GM06990 (cell line): ENCODE measurements at regions not wholly inside any gene's neighbourhood (a gene's known extent, or its start where the extent isn't known, plus 50 kb on each side); places are given as distances from the start of the nearest gene placed in this dataset.

Experiments
- DNase-seq: peaks from one replicate; pipeline ENCODE4 v3.0.0-alpha.2; 2011; ENCODE audit not compliant: insufficient read length; ENCODE audit errors: extremely low read depth
- H3K27me3 ChIP-seq: replicated peaks from 2 replicates; pipeline ENCODE4 v1.6.0; 2011; ENCODE audit warnings: low read length; ENCODE audit not compliant: control insufficient read depth, insufficient read depth
- H3K36me3 ChIP-seq: 2 replicates; pipeline ENCODE4 v1.5.1; 2011; ENCODE audit warnings: low read length; ENCODE audit not compliant: control insufficient read depth, insufficient read depth
- H3K4me3 ChIP-seq: replicated peaks from 2 replicates; pipeline ENCODE4 v1.5.1; 2011; ENCODE audit warnings: low read depth, mild to moderate bottlenecking, control low read depth, low read length
- TF ChIP-seq, protein P1 (sequence below): IDR thresholded peaks from 2 replicates; pipeline ENCODE4 v1.5.1; 2011; ENCODE audit warnings: low read length, control low read depth, mild to moderate bottlenecking, inconsistent platforms; ENCODE audit not compliant: insufficient read depth, poor library complexity, severe bottlenecking

GRCh38 chr3:19030522-19030839 is 117.8 kb upstream of the KCNH8 start:
- TF ChIP-seq, protein P1, sequence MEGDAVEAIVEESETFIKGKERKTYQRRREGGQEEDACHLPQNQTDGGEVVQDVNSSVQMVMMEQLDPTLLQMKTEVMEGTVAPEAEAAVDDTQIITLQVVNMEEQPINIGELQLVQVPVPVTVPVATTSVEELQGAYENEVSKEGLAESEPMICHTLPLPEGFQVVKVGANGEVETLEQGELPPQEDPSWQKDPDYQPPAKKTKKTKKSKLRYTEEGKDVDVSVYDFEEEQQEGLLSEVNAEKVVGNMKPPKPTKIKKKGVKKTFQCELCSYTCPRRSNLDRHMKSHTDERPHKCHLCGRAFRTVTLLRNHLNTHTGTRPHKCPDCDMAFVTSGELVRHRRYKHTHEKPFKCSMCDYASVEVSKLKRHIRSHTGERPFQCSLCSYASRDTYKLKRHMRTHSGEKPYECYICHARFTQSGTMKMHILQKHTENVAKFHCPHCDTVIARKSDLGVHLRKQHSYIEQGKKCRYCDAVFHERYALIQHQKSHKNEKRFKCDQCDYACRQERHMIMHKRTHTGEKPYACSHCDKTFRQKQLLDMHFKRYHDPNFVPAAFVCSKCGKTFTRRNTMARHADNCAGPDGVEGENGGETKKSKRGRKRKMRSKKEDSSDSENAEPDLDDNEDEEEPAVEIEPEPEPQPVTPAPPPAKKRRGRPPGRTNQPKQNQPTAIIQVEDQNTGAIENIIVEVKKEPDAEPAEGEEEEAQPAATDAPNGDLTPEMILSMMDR, result peak; percentile 5
- Histone ChIP-seq H3K4me3 (no peak overlapping the region), H3K27me3 (no peaks in the 10 kb centered on the region), H3K36me3 (no peaks in the 10 kb centered on the region)
- no peak for DNase-seq

DNA sequence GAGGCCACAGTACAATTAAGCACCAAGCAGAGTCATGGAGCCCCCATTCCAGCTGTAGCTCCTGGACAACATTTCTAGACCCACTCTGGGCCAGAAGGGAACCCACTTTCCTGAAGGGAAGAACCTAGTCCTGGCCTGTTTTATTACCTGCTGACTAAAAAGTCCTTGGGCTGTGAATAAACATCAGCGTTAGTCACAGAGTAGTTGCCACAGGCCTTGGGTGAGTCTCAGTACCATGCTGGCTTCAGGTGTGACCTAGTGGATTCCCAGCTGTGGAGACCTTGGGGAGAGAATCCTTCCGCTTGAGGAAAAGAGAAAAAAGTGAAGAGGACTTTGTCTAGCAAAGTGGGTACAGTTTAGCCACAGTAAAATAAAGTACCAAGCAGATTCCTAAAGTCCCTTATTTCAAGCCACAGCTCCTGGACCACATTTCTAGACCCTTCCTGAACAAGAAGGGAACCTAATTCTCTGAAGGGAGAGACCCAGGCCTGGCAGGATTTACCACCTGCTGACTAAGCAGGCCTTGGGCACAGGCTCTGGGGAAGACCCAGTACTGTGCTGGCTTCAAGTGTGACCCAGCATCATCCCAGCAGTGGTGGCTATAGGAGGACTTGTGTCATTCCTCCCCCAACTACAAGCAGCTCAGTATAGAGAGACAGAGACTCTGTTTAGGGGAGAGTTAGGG is 118.3 kb upstream of the KCNH8 start:
- TF ChIP-seq, protein P1, result no peak
- Histone ChIP-seq H3K36me3 (no peaks in the 10 kb centered on the region), H3K27me3 (no peaks in the 10 kb centered on the region), H3K4me3 (no peak overlapping the region)
- DNase-seq, result no peak

DNA sequence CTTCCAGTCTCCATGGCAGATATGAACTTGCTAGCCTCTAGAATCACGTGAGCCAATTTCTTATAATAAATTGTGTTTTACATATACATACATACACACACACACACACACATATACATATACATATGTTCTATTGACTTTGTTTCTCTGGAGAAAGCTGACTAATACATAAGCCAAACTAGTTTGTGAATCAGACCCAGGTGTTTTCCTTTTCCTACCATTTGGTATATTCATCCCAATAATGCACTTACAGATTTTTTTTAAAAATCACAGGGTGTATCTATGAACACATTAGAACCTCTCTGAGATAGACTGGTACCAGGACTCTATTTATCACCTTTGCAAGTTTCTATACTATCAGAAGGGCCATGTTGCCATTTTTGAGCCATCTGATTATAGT is 122.9 kb upstream of the KCNH8 start:
- no peak for DNase-seq
- Histone ChIP-seq H3K4me3 (no peak overlapping the region), H3K36me3 (no peaks in the 10 kb centered on the region), H3K27me3 (no peaks in the 10 kb centered on the region)
- TF ChIP-seq, protein P1, result no peak

- no peak for DNase-seq
- no peaks in the 10 kb centered on the region for H3K36me3 ChIP-seq
- no peak overlapping the region for H3K4me3 ChIP-seq
- H3K27me3 ChIP-seq, result no peaks in the 10 kb centered on the region
- TF ChIP-seq, protein P1, result no peak
These were observed 125.8 kb upstream of the KCNH8 start for GRCh38 chr3:19022546-19022945.

DNA sequence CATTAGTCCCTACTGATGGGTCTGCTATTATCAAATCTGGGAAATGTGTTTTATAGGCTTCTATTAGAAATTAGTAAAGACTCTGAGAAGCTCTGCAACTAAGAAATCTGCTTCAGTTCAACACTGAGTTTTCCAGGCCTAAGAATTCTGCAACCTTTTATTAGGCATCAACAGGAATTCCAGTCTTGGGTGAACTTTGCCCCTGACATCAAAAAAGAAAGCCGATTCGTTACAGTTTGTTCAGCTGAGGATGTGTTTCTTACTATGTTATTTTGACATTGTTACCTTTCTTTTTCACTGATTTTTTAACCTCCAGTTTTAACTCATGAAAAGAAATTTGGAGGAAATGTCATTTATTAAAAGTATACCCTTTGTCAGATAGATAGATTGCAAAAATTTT is 131.5 kb upstream of the KCNH8 start:
- no peak for DNase-seq
- H3K4me3 ChIP-seq, result no peak overlapping the region
- no peaks in the 10 kb centered on the region for H3K36me3 ChIP-seq
- TF ChIP-seq, protein P1, result no peak
- no peaks in the 10 kb centered on the region for H3K27me3 ChIP-seq

GRCh38 chr3:19013879-19014278 is 134.4 kb upstream of the KCNH8 start:
- no peak for DNase-seq
- TF ChIP-seq, protein P1, result no peak
- H3K36me3 ChIP-seq, result no peaks in the 10 kb centered on the region
- H3K4me3 ChIP-seq, result no peak overlapping the region
- H3K27me3 ChIP-seq, result no peaks in the 10 kb centered on the region
